B cell (primary cell): ENCODE measurements at regions not wholly inside any gene's neighbourhood (a gene's known extent, or its start where the extent isn't known, plus 50 kb on each side); places are given as distances from the start of the nearest gene placed in this dataset.

Experiments
- EZH2 ChIP-seq: IDR thresholded peaks from 2 replicates; pipeline ENCODE4 v1.6.1; 2012; ENCODE audit warnings: borderline replicate concordance, low read depth, mild to moderate bottlenecking, moderate library complexity, low read length; ENCODE audit not compliant: insufficient read depth, poor library complexity, severe bottlenecking
- TF ChIP-seq, protein P1 (sequence below): fragments of 200-600 bp; IDR thresholded peaks from one replicate; pipeline ENCODE4 v1.8.0; 2022; ENCODE audit warnings: antibody characterized with exemption, mild to moderate bottlenecking

DNA sequence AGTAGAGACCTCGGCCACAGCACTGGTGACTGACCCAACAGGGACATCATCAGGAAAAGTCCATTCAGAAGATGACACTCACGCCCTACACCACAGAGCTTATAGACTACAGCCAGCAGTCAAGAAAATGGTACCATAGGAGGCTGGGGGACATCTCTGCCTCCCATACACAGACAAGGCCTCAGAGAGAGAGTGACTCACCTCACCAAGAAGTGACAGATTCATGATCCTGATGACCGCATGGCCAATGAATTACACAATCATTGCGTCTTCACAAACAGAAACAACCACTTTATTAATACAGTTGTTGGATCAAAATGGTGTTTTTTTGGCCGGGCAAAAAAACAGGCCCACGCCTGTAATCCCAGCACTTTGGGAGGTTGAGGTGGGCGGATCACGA lies 260.8 kb upstream of the TSHZ3 start:
- TF ChIP-seq, protein P1, sequence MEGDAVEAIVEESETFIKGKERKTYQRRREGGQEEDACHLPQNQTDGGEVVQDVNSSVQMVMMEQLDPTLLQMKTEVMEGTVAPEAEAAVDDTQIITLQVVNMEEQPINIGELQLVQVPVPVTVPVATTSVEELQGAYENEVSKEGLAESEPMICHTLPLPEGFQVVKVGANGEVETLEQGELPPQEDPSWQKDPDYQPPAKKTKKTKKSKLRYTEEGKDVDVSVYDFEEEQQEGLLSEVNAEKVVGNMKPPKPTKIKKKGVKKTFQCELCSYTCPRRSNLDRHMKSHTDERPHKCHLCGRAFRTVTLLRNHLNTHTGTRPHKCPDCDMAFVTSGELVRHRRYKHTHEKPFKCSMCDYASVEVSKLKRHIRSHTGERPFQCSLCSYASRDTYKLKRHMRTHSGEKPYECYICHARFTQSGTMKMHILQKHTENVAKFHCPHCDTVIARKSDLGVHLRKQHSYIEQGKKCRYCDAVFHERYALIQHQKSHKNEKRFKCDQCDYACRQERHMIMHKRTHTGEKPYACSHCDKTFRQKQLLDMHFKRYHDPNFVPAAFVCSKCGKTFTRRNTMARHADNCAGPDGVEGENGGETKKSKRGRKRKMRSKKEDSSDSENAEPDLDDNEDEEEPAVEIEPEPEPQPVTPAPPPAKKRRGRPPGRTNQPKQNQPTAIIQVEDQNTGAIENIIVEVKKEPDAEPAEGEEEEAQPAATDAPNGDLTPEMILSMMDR: no peak
- TF ChIP-seq EZH2: no peak
